Psoas muscle (tissue), 7 donors: ENCODE measurements at regions not wholly inside any gene's neighbourhood (a gene's known extent, or its start where the extent isn't known, plus 50 kb on each side); places are given as distances from the start of the nearest gene placed in this dataset.

Experiments
- ATAC-seq, 4 donors: fragments of 200-7000 bp; cut with Tn5 transposase; one replicate each; pipeline ENCODE4 v1.9.1; 2020; ENCODE audit warnings: moderate library complexity in 3 of 4, mild to moderate bottlenecking in 2 of 4
- DNase-seq, 2 donors: peaks; one replicate each; pipeline ENCODE4 v3.0.0-alpha.2; 2020
- H3K27ac ChIP-seq: fragments of 200-600 bp; one replicate; pipeline ENCODE4 v1.8.0; 2022
- H3K27me3 ChIP-seq, 3 donors: fragments of 200-600 bp in 1 of 3; one replicate each; pipeline versions ENCODE4 v1.6.1 to v1.8.0; 2013 to 2022; ENCODE audit warnings: low read length in 2 of 3, mild to moderate bottlenecking in 2 of 3, moderate library complexity in 1 of 3; ENCODE audit not compliant: insufficient read depth in 3 of 3
- H3K36me3 ChIP-seq, 2 donors: fragments of 200-600 bp in 1 of 2; one replicate each; pipeline versions ENCODE4 v1.6.1 to v1.8.0; 2013 to 2022; ENCODE audit warnings: low read depth in 1 of 2, mild to moderate bottlenecking in 1 of 2, moderate library complexity in 1 of 2; ENCODE audit not compliant: insufficient read depth in 1 of 2
- H3K4me1 ChIP-seq: fragments of 200-600 bp; one replicate; pipeline ENCODE4 v1.8.0; 2022
- H3K4me3 ChIP-seq: fragments of 200-600 bp; one replicate; pipeline ENCODE4 v1.8.0; 2022; ENCODE audit warnings: mild to moderate bottlenecking
- H3K9me3 ChIP-seq: fragments of 200-600 bp; one replicate; pipeline ENCODE4 v1.8.0; 2022
- WGBS, 3 donors: extraction: QIAGEN DNeasy Blood & Tissue Kit; methylation state at CpG; one replicate each; pipeline versions ENCODE4 v1.1.6 to v1.1.7; 2013; 5-methylcytosine and 5-hydroxymethylcytosine counted together
- intact Hi-C, 2 donors: fragments of 100-400 bp; cut with DNase I; formaldehyde crosslinking; loops; one replicate each; pipeline versions ENCODE4 v1.11.0 to v1.14.2; 2022
- TF ChIP-seq, protein P1 (sequence below): fragments of 200-600 bp; IDR thresholded peaks from one replicate; pipeline ENCODE4 v1.8.0; 2022; ENCODE audit warnings: antibody characterized with exemption
- donor health status: healthy with polysubstance abuse.
- donor health status: DM: no; HTN: no; CAD: no; lungs with moderate emphysema.
- donor health status: Bipolar disorder and iron deficiency.
- donor health status: healthy.
- donor health status: DM: yes; HTN: yes; CAD: no.
- donor health status: DM: no; HTN: no; CAD: no.
- donor health status: DM: yes; HTN: yes; CAD: no.

DNA sequence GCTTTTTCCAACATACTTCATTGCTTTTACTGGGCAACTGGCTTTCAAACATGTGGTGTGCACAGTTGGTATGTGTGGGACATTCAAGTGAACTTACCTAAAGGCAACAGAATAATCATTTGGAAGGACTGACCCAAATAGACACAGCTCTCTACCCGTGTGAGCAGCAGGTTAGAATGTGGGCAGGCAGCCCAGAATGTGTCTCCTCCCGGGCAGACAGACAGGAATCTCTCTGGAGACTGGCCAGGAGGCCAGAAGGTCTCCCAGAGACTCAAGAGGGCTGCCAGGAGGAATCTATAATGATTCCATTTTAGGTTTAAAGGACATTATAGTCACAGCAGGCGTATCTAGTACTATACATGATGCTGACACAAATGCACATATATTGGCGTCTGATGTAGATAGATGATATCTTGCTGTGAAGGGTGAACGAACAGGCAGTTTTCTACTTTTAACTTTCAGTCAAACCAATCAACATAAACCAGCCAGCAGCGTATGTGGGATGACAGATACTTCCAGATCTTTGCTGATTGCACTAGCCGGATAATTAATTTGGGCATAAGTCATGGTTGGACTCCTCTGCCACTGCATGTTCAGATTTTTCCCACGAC is 297.4 kb upstream of the ZNF608 start:
- peak overlapping the region; percentile 49 for H3K27ac ChIP-seq
- H3K9me3 ChIP-seq = no peaks in the 10 kb centered on the region
- DNase-seq (peak; percentile 34 to 59), ATAC-seq (peak; percentile 80 to 95 (median 86))
- TF ChIP-seq, protein P1, sequence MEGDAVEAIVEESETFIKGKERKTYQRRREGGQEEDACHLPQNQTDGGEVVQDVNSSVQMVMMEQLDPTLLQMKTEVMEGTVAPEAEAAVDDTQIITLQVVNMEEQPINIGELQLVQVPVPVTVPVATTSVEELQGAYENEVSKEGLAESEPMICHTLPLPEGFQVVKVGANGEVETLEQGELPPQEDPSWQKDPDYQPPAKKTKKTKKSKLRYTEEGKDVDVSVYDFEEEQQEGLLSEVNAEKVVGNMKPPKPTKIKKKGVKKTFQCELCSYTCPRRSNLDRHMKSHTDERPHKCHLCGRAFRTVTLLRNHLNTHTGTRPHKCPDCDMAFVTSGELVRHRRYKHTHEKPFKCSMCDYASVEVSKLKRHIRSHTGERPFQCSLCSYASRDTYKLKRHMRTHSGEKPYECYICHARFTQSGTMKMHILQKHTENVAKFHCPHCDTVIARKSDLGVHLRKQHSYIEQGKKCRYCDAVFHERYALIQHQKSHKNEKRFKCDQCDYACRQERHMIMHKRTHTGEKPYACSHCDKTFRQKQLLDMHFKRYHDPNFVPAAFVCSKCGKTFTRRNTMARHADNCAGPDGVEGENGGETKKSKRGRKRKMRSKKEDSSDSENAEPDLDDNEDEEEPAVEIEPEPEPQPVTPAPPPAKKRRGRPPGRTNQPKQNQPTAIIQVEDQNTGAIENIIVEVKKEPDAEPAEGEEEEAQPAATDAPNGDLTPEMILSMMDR = no peak
- H3K36me3 ChIP-seq = no peaks in the 10 kb centered on the region
- WGBS, 3 donors = 14 to 27% (median 19%) methylated on average over 8 of the region's 8 CpGs
- no peaks in the 10 kb centered on the region for H3K27me3 ChIP-seq
- H3K4me1 ChIP-seq = peaks cover 26% of the 10 kb centered on the region
- no peak overlapping the region for H3K4me3 ChIP-seq
- intact Hi-C loops = loop anchor here in 1 of 2 donors (10.0 kb wide), 1 partner anchor 211 kb away; no protein-coding TSS in a partner anchor

DNA sequence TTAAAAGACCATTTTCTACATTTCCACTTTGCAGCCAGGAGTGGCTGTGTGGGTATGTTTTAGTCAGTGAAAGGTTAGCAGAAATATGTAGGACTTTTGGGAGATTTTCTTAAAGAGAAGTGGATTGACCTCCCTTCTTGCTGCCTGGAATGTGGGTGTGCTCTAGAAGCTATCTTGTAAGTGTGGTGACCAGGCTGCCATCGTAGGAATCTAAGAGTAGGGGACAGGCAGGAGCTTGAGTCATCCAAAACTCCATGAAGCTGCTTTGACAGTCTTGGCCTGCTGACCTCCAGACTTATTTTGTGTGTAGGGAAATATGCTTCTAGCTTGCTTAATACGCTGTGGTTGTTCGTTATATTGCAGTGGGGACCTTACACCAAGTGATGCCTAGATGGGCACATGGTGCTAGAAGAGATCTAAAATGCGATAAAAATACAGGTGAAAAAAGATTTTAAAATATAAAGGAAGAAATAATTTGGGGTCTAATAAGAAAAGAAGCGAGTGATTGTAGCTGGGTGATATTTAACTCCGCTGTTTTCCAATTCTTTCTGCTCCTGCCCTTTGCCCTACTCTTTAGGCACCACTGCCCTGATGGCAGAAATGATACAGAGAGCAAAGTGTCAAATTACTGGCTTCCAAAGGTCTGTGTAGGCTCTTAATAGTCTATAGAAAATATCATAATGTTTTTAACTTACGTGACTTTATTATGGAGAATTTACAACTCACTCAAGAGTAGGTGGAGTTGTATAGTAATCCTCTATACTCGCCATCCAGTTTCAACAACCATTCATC is 298.2 kb upstream of the ZNF608 start:
- H3K27ac ChIP-seq = peak overlapping the region; percentile 49
- no peaks in the 10 kb centered on the region for H3K36me3 ChIP-seq
- no peaks in the 10 kb centered on the region for H3K9me3 ChIP-seq
- DNase-seq (no peak), ATAC-seq (peak in 3 of 4 donors; percentile 26 to 56 (median 47))
- H3K4me1 ChIP-seq = peaks cover 26% of the 10 kb centered on the region
- intact Hi-C loops = loop anchor here in 1 of 2 donors (5.0 to 10.0 kb wide), 2 partner anchors 132 to 210 kb away; no protein-coding TSS in a partner anchor
- H3K4me3 ChIP-seq = no peak overlapping the region
- no peaks in the 10 kb centered on the region for H3K27me3 ChIP-seq
- TF ChIP-seq, protein P1 = no peak
- 86 to 89% (median 88%) methylated on average over 8 of the region's 8 CpGs for WGBS, 3 donors

- Histone ChIP-seq H3K4me3 (no peak overlapping the region), H3K9me3 (no peaks in the 10 kb centered on the region), H3K27ac (no peak overlapping the region), H3K4me1 (peaks cover 30% of the 10 kb centered on the region), H3K36me3 (no peaks in the 10 kb centered on the region), H3K27me3 (no peaks in the 10 kb centered on the region)
- intact Hi-C loops = loop anchor here in 1 of 2 donors (5.0 to 10.0 kb wide), 2 partner anchors 133 to 209 kb away; no protein-coding TSS in a partner anchor
- ATAC-seq = no peak
- DNase-seq = no peak
- TF ChIP-seq, protein P1 = no peak
- 93 to 94% (median 94%) methylated on average over 3 of the region's 3 CpGs for WGBS, 3 donors
These were observed 299.2 kb upstream of the ZNF608 start for GRCh38 chr5:125045646-125046045.

DNA sequence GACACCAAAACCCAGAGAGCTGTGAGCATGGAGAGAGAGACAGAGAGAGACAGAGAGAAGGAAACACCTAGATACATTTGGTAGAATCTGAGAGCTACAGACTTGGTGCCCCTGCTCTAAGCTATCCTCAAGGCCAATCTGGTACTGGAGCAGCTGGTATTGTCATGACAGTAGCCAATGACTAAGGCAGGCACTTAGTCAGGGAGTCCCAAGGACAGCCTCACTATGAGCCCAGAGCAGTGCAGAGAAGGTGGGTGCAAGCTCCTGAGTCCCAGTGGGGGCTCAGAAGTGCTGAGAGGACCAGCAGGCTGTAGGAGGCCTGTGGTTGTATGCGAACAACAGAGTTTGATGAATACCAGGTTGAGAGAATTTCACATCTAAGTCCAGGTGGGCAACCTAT is 300.4 kb upstream of the ZNF608 start:
- Histone ChIP-seq H3K4me3 (no peak overlapping the region), H3K27me3 (no peaks in the 10 kb centered on the region), H3K36me3 (no peaks in the 10 kb centered on the region), H3K9me3 (no peaks in the 10 kb centered on the region), H3K27ac (no peak overlapping the region), H3K4me1 (peaks cover 30% of the 10 kb centered on the region)
- DNase-seq (no peak), ATAC-seq (no peak)
- TF ChIP-seq, protein P1 = no peak
- intact Hi-C loops = loop anchor here in 1 of 2 donors (5.0 to 10.0 kb wide), 2 partner anchors 135 to 208 kb away; no protein-coding TSS in a partner anchor
- whole genome bisulfite sequencing, 3 donors = 96 to 97% (median 97%) methylated on average over 1 of the region's 1 CpG
